Loucy (cell line): ENCODE measurements at regions not wholly inside any gene's neighbourhood (a gene's known extent, or its start where the extent isn't known, plus 50 kb on each side); places are given as distances from the start of the nearest gene placed in this dataset.

Experiments
- CTCF ChIP-seq: fragments of 200-600 bp; sonication (generic); conservative IDR thresholded peaks from 2 replicates; pipeline ENCODE4 v1.5.1; 2014; ENCODE audit warnings: mild to moderate bottlenecking, antibody characterized with exemption, low read length
- EZH2phosphoT487 ChIP-seq: fragments of 200-600 bp; IDR thresholded peaks from 2 replicates; pipeline ENCODE4 v1.6.1; 2018; ENCODE audit warnings: antibody characterized with exemption, mild to moderate bottlenecking, moderate library complexity, borderline replicate concordance

- TF ChIP-seq CTCF = no peak
- no peak for TF ChIP-seq EZH2phosphoT487
Observed at GRCh38 chr1:232875536-232875935, 70.3 kb downstream of the MAP10 start.
